Left ventricle myocardium inferior (tissue), 1 donor: ENCODE measurements at regions not wholly inside any gene's neighbourhood (a gene's known extent, or its start where the extent isn't known, plus 50 kb on each side); places are given as distances from the start of the nearest gene placed in this dataset.

Experiments
- DNase-seq: peaks from one replicate; pipeline ENCODE4 v3.0.0-alpha.2; 2020
- H3K27ac ChIP-seq: fragments of 200-600 bp; replicated peaks from 2 replicates; pipeline ENCODE4 v1.8.0; 2021
- H3K27me3 ChIP-seq: fragments of 200-600 bp; 2 replicates; pipeline ENCODE4 v1.8.0; 2021; ENCODE audit warnings: low read depth
- H3K36me3 ChIP-seq: fragments of 200-600 bp; 2 replicates; pipeline ENCODE4 v1.8.0; 2021
- H3K4me1 ChIP-seq: fragments of 200-600 bp; 2 replicates; pipeline ENCODE4 v1.8.0; 2021
- H3K4me3 ChIP-seq: fragments of 200-600 bp; 2 replicates; pipeline ENCODE4 v1.8.0; 2021; ENCODE audit warnings: mild to moderate bottlenecking, moderate library complexity
- H3K9me3 ChIP-seq: fragments of 200-600 bp; replicated peaks from 2 replicates; pipeline ENCODE4 v1.8.0; 2021
- CTCF ChIP-seq: fragments of 200-600 bp; IDR thresholded peaks from 2 replicates; pipeline ENCODE4 v1.8.0; 2021; ENCODE audit warnings: antibody characterized with exemption, mild to moderate bottlenecking, borderline replicate concordance
- intact Hi-C: fragments of 100-400 bp; cut with micrococcal nuclease; formaldehyde crosslinking; loops from one replicate; pipeline ENCODE4 v1.11.0; 2022
- donor health status: DM: no; HTN: yes; CAD: no; lungs with severe emphysema.

GRCh38 chr5:40160435-40160834 is 519.3 kb upstream of the PTGER4 start:
- no peaks in the 10 kb centered on the region for H3K36me3 ChIP-seq
- H3K4me1 ChIP-seq: no peaks in the 10 kb centered on the region
- no peaks in the 10 kb centered on the region for H3K9me3 ChIP-seq
- intact Hi-C loops: no loop called here
- H3K27me3 ChIP-seq: no peaks in the 10 kb centered on the region
- DNase-seq: no peak
- TF ChIP-seq CTCF: no peak
- H3K27ac ChIP-seq: no peak overlapping the region
- no peak overlapping the region for H3K4me3 ChIP-seq

GRCh38 chr5:40154194-40154593 is 525.5 kb upstream of the PTGER4 start:
- H3K27me3 ChIP-seq: no peaks in the 10 kb centered on the region
- no peak overlapping the region for H3K27ac ChIP-seq
- no peak for DNase-seq
- H3K36me3 ChIP-seq: no peaks in the 10 kb centered on the region
- no peaks in the 10 kb centered on the region for H3K9me3 ChIP-seq
- no peak for TF ChIP-seq CTCF
- no peak overlapping the region for H3K4me3 ChIP-seq
- H3K4me1 ChIP-seq: no peaks in the 10 kb centered on the region
- intact Hi-C loops: no loop called here

GRCh38 chr5:40150896-40151295 is 528.8 kb upstream of the PTGER4 start:
- intact Hi-C loops: no loop called here
- no peak for TF ChIP-seq CTCF
- H3K4me3 ChIP-seq: no peak overlapping the region
- H3K27me3 ChIP-seq: no peaks in the 10 kb centered on the region
- DNase-seq: no peak
- H3K36me3 ChIP-seq: no peaks in the 10 kb centered on the region
- no peaks in the 10 kb centered on the region for H3K9me3 ChIP-seq
- no peak overlapping the region for H3K27ac ChIP-seq
- no peaks in the 10 kb centered on the region for H3K4me1 ChIP-seq

- Histone ChIP-seq H3K4me3 (no peak overlapping the region), H3K36me3 (no peaks in the 10 kb centered on the region), H3K4me1 (no peaks in the 10 kb centered on the region), H3K27me3 (no peaks in the 10 kb centered on the region), H3K27ac (no peak overlapping the region), H3K9me3 (peaks cover 10% of the 10 kb centered on the region)
- intact Hi-C loops: no loop called here
- no peak for DNase-seq
- TF ChIP-seq CTCF: no peak
Observed at GRCh38 chr5:40141896-40142295, 537.8 kb upstream of the PTGER4 start.

GRCh38 chr5:40141418-40141817 is 538.3 kb upstream of the PTGER4 start:
- no peak for DNase-seq
- H3K27ac ChIP-seq: no peak overlapping the region

More at GRCh38 chr5:40141418-40141817, 538.3 kb upstream of the PTGER4 start:
- no peak for TF ChIP-seq CTCF
- peaks cover 10% of the 10 kb centered on the region for H3K9me3 ChIP-seq
- no peaks in the 10 kb centered on the region for H3K27me3 ChIP-seq
- H3K4me3 ChIP-seq: no peak overlapping the region
- H3K4me1 ChIP-seq: no peaks in the 10 kb centered on the region
- intact Hi-C loops: no loop called here
- H3K36me3 ChIP-seq: no peaks in the 10 kb centered on the region
